NCI-H345 treated with DMSO at 0.1 percent for 48 hours (cell line): ENCODE measurements at regions not wholly inside any gene's neighbourhood (a gene's known extent, or its start where the extent isn't known, plus 50 kb on each side); places are given as distances from the start of the nearest gene placed in this dataset.

ENCODE experiments used
- DNase-seq: peaks from one replicate; lab custom pipeline; 2025; ENCODE audit not compliant: unreplicated experiment; lab: John Stamatoyannopoulos, UW

- DNase-seq, result no peak
These were observed 111.0 kb downstream of the TRIB2 start for GRCh38 chr2:12827721-12828120.

- DNase-seq, result no peak
These were observed 112.2 kb downstream of the TRIB2 start for GRCh38 chr2:12828980-12829379.

GRCh38 chr2:12831016-12831415, 114.3 kb downstream of the TRIB2 start:
- DNase-seq, result no peak

- no peak for DNase-seq
These were observed 117.5 kb downstream of the TRIB2 start for GRCh38 chr2:12834239-12834638.

GRCh38 chr2:12835733-12836132, 119.0 kb downstream of the TRIB2 start:
- DNase-seq, result no peak

GRCh38 chr2:12839339-12839738, 122.6 kb downstream of the TRIB2 start:
- DNase-seq, result no peak

GRCh38 chr2:12841021-12841420, 124.3 kb downstream of the TRIB2 start:
- no peak for DNase-seq

- DNase-seq, result no peak
These were observed 126.2 kb downstream of the TRIB2 start for GRCh38 chr2:12842917-12843316.

- no peak for DNase-seq
These were observed 127.8 kb downstream of the TRIB2 start for GRCh38 chr2:12844511-12844910.

- DNase-seq, result no peak
These were observed 131.2 kb downstream of the TRIB2 start for GRCh38 chr2:12847694-12848575.

- no peak for DNase-seq
These were observed 135.4 kb downstream of the TRIB2 start for GRCh38 chr2:12852135-12852534.

GRCh38 chr2:12854001-12854530, 137.3 kb downstream of the TRIB2 start:
- DNase-seq, result no peak

- DNase-seq, result no peak
These were observed 138.8 kb downstream of the TRIB2 start for GRCh38 chr2:12855508-12855907.

- no peak for DNase-seq
These were observed 140.3 kb downstream of the TRIB2 start for GRCh38 chr2:12856934-12857601.

GRCh38 chr2:12857891-12858290, 141.2 kb downstream of the TRIB2 start:
- DNase-seq, result no peak

- DNase-seq, result no peak
These were observed 142.1 kb downstream of the TRIB2 start for GRCh38 chr2:12858786-12859185.

GRCh38 chr2:12861344-12861930, 144.7 kb downstream of the TRIB2 start:
- no peak for DNase-seq

GRCh38 chr2:12862541-12862940, 145.8 kb downstream of the TRIB2 start:
- DNase-seq, result no peak

GRCh38 chr2:12863937-12864336, 147.2 kb downstream of the TRIB2 start:
- DNase-seq, result no peak

GRCh38 chr2:12867631-12868287, 151.0 kb downstream of the TRIB2 start:
- DNase-seq, result no peak

GRCh38 chr2:12870692-12871091, 154.0 kb downstream of the TRIB2 start:
- DNase-seq, result no peak
